GM21576 (cell line): ENCODE measurements at regions not wholly inside any gene's neighbourhood (a gene's known extent, or its start where the extent isn't known, plus 50 kb on each side); places are given as distances from the start of the nearest gene placed in this dataset.

Experiments used
- ATAC-seq: cut with Tn5 transposase; IDR thresholded peaks from one replicate; pipeline ENCODE4 v1.9.1; 2021; ENCODE audit warnings: mild to moderate bottlenecking, moderate library complexity; ENCODE audit not compliant: unreplicated experiment

- no peak for ATAC-seq
Measured at GRCh38 chr2:42927334-42928160, 135.2 kb upstream of the HAAO start.

GRCh38 chr2:42926434-42927333, 134.3 kb upstream of the HAAO start:
- no peak for ATAC-seq

GRCh38 chr2:42925742-42926433, 133.5 kb upstream of the HAAO start:
- no peak for ATAC-seq

GRCh38 chr2:42924418-42924886, 132.1 kb upstream of the HAAO start:
- ATAC-seq: no peak

- ATAC-seq: no peak
Measured at GRCh38 chr2:42923580-42924417, 131.4 kb upstream of the HAAO start.

GRCh38 chr2:42922790-42923579, 130.6 kb upstream of the HAAO start:
- no peak for ATAC-seq

GRCh38 chr2:42922293-42922692, 129.9 kb upstream of the HAAO start:
- ATAC-seq: no peak

GRCh38 chr2:42921721-42922120, 129.3 kb upstream of the HAAO start:
- no peak for ATAC-seq

- ATAC-seq: no peak
Measured at GRCh38 chr2:42921147-42921520, 128.8 kb upstream of the HAAO start.

- ATAC-seq: no peak
Measured at GRCh38 chr2:42920446-42921146, 128.2 kb upstream of the HAAO start.

GRCh38 chr2:42918671-42919318, 126.4 kb upstream of the HAAO start:
- ATAC-seq: no peak

- no peak for ATAC-seq
Measured at GRCh38 chr2:42918041-42918440, 125.7 kb upstream of the HAAO start.

- ATAC-seq: no peak
Measured at GRCh38 chr2:42917425-42917927, 125.1 kb upstream of the HAAO start.

- no peak for ATAC-seq
Measured at GRCh38 chr2:42916324-42916723, 123.9 kb upstream of the HAAO start.

GRCh38 chr2:42914860-42915259, 122.5 kb upstream of the HAAO start:
- ATAC-seq: no peak

- ATAC-seq: no peak
Measured at GRCh38 chr2:42914314-42914713, 121.9 kb upstream of the HAAO start.

GRCh38 chr2:42913280-42913878, 121.0 kb upstream of the HAAO start:
- no peak for ATAC-seq
